NT2/D1 (cell line): ENCODE measurements at regions not wholly inside any gene's neighbourhood (a gene's known extent, or its start where the extent isn't known, plus 50 kb on each side); places are given as distances from the start of the nearest gene placed in this dataset.

Experiments used
- SUZ12 ChIP-seq: IDR thresholded peaks from 2 replicates; pipeline ENCODE4 v1.6.1; 2011; ENCODE audit not compliant: insufficient read length, insufficient read depth; ENCODE audit errors: extremely low read depth
- ZNF274 ChIP-seq: IDR thresholded peaks from 2 replicates; pipeline ENCODE4 v1.6.1; 2011; ENCODE audit warnings: mild to moderate bottlenecking, low read depth, low read length

DNA sequence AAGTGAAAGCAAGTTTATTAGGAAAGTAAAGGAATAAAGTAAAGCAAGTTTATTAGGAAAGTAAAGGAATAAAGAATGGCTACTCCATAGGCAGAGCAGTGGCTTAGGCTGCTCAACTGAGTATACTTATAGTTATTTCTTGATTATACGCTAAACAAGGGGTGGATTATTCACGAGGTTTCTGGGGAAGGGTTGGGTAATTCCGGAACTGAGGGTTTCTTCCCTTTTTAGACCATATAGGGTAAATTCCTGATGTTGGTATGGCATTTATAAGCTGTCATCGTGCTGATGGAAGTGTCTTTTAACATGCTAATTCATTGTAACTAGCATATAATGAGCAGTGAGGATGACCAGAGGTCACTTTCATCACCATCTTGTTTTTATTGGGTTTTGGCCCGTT, 194.3 kb downstream of the DLEU7 start:
- no peak for TF ChIP-seq SUZ12
- TF ChIP-seq ZNF274 = no peak
